ENCODE measurements at regions not wholly inside any gene's neighbourhood (a gene's known extent, or its start where the extent isn't known, plus 50 kb on each side); places are given as distances from the start of the nearest gene placed in this dataset.

DNA sequence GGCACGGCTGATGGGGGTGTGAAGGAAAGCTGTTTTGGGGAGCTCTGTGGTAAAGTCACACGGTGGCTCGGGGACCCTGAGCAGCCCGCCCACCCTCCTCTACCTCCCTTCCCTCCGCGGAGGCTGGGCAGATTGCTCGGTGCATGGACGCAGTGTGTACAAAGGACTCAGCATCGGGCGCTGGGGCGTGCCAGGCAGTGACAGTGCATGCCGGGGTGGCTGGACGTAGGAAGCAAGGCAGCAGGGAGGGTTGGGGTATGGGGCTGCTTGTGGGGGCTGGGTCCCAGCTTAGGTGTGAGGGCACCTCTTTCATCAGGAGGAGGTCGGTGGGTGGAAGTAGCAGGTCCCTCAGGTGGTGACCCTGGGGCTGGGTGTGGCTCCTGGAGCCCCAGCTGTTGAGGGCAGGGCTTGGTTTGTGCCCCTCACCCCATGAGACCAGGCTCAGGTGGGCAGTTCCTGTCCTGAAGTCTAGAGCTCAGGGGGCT, 159.9 kb upstream of the GSE1 start:
- TF ChIP-seq, protein P1, sequence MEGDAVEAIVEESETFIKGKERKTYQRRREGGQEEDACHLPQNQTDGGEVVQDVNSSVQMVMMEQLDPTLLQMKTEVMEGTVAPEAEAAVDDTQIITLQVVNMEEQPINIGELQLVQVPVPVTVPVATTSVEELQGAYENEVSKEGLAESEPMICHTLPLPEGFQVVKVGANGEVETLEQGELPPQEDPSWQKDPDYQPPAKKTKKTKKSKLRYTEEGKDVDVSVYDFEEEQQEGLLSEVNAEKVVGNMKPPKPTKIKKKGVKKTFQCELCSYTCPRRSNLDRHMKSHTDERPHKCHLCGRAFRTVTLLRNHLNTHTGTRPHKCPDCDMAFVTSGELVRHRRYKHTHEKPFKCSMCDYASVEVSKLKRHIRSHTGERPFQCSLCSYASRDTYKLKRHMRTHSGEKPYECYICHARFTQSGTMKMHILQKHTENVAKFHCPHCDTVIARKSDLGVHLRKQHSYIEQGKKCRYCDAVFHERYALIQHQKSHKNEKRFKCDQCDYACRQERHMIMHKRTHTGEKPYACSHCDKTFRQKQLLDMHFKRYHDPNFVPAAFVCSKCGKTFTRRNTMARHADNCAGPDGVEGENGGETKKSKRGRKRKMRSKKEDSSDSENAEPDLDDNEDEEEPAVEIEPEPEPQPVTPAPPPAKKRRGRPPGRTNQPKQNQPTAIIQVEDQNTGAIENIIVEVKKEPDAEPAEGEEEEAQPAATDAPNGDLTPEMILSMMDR (IDR thresholded peaks at IDR 0.05) = no peak
- no peak for TF ChIP-seq POLR2A (IDR thresholded peaks at IDR 0.05)

All from body of pancreas (tissue), 4 donors.